Fibroblast of mammary gland (primary cell): ENCODE measurements at regions not wholly inside any gene's neighbourhood (a gene's known extent, or its start where the extent isn't known, plus 50 kb on each side); places are given as distances from the start of the nearest gene placed in this dataset.

Experiments used
- DNase-seq: peaks from one replicate; pipeline ENCODE4 v3.0.0-alpha.2; 2010; ENCODE audit warnings: low read depth
- H3K4me3 ChIP-seq: 2 replicates; pipeline ENCODE4 v1.5.1; 2011; ENCODE audit warnings: low read depth, mild to moderate bottlenecking, low read length, moderate library complexity; ENCODE audit not compliant: control insufficient read depth
- TF ChIP-seq, protein P1 (sequence below): conservative IDR thresholded peaks from 2 replicates; pipeline ENCODE4 v1.5.1; 2011; ENCODE audit warnings: low read depth, low read length, inconsistent platforms; ENCODE audit not compliant: control insufficient read depth, insufficient read depth

DNA sequence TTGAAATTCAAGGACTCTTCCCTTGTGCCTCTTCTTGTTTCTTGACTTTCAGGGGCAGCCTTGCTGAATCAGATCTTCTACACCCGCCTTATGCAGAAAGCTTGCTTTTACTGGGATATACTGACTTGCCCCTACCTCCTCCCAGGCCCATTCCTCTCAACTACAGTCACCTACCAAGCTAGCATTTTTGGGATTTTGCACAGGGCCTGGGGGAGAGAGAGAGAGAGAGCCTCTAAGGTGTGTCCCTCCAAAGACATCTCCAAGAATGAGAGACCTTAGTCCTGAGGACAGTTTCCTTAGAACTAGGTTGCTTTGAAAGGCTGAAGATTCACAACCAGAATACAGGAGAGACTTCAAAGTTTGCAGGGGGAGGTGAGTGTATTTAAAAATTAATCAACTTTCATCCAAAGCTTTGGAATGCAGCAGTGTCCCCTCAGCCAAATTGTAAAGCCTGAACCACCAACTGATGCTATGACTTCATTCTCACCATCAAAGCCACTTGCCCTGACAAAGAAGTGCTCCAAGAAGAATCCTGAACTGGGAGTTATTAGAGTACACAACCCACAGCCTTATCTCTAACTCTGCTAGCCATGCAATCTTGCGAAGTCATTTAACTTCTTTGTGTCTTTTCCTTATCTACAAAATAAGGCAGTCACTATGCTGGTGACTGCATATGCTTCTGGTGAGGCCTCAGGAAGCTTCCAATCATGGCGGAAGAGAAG lies 96.1 kb upstream of the EGLN3 start:
- no peak overlapping the region for H3K4me3 ChIP-seq
- TF ChIP-seq, protein P1, sequence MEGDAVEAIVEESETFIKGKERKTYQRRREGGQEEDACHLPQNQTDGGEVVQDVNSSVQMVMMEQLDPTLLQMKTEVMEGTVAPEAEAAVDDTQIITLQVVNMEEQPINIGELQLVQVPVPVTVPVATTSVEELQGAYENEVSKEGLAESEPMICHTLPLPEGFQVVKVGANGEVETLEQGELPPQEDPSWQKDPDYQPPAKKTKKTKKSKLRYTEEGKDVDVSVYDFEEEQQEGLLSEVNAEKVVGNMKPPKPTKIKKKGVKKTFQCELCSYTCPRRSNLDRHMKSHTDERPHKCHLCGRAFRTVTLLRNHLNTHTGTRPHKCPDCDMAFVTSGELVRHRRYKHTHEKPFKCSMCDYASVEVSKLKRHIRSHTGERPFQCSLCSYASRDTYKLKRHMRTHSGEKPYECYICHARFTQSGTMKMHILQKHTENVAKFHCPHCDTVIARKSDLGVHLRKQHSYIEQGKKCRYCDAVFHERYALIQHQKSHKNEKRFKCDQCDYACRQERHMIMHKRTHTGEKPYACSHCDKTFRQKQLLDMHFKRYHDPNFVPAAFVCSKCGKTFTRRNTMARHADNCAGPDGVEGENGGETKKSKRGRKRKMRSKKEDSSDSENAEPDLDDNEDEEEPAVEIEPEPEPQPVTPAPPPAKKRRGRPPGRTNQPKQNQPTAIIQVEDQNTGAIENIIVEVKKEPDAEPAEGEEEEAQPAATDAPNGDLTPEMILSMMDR = no peak
- DNase-seq = no peak

DNA sequence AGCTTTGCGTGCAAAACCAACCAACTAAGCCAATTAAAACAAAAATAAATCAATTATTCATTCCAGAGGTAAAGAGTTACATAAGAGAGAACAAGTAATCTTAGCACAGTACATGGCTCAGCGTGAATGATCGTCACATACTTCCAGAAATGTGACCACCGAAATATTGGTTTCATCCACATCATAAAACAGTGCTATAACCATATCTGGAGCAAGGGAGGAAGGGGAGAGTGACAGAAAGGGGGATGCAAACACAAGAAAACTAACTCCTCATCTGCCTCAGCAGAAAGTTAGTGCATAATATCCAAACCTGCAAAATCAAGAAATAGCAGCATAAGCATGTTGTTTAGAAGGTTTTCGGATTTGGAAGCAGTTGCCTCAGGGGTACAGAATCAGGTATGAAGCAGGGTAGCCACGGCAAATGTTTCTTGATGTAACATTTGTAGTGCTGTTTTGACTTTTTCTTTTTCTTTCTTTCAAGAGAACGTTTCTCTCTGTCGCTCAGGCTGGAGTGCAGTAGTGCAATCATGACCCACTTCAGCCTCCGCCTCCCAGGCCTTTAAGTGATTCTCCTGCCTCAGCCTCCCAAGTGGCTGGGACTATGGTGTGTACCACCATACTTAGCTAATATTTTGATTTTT lies 93.9 kb upstream of the EGLN3 start:
- no peak overlapping the region for H3K4me3 ChIP-seq
- no peak for DNase-seq
- TF ChIP-seq, protein P1 = no peak

DNA sequence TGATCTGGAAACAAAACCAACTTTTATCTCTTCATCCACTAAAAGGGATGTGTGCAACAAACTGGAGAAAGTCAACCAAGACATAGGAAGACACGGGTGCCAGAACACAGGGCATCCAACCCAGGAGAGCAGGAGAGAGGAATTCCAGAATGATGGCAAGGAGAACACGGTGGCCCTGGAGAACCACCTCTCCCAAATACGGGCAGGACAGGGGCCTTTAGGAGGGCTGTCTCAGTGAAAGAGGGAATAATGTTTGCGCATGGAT lies 93.4 kb upstream of the EGLN3 start:
- DNase-seq = no peak
- no peak overlapping the region for H3K4me3 ChIP-seq
- TF ChIP-seq, protein P1 = no peak

DNA sequence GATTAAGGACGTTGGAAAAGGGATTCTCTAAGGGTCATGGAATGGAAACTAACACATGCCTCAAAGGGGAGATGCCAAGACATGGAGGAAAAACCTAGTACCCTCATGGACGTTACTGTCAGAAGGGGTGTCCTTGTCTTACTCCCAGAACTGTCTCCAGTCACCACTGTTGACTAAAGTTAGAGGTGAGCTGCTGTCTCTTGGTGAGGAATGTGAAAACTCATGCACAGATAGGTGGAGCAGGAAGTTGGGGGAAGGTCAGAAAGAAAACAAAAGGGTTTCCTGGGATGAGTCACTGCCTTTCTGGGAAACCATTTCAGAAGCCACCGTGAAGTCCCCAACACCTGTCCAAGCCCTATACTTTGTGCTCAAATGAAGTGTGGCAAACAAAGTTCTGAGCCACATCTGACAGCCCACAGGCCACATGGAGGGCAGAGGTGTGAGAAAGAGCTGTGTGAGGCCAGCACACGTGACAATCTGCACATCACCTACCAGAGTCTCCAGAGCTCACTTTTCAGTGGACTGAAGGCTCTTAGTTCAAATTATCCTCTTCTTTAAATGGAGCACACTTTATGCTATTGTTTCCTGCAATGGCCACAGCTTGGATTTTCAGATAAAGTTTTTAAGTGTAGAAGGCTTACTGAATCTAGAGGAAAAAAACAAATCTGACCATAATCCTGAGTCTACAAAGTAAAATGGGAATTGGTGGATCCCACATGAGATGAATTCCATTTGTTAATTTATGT lies 92.9 kb upstream of the EGLN3 start:
- no peak overlapping the region for H3K4me3 ChIP-seq
- DNase-seq = no peak
- TF ChIP-seq, protein P1 = no peak

DNA sequence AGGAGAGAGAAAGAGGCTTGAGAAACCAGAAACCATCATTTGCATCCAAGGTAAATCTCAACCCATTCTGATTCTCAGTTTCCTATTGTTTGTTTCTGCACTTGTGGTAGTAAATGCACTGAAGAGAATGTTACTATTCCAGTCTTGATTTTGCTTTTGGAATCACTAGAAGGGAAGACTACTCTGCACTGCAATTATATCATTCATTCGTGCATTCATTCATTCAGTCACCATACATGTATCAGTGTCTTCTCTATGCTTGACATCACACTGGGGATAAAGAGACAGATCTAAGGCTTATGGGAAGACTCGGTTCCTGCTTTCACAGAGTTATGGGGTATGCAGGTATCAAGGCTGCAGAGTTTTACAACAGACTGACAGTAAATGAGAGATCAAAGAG lies 90.3 kb upstream of the EGLN3 start:
- no peak overlapping the region for H3K4me3 ChIP-seq
- DNase-seq = no peak
- TF ChIP-seq, protein P1 = no peak

DNA sequence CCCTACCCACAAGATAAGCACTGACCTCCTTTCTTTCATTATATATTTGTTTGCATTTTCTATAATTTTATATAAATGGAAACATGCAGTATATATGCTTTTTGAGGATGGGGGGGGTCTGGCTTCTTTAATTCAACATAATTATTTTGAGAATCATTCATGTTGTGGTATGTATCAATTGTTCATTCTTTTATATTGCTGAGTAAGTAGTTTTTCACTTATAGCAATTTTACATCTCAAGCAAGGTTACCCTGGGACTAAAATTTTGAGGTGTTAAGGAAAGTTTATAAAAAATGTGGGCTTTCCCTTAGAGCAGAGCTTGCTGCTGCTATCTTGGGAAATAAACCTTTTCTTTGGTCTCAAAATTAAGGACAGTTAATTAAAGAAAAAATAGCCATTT lies 89.9 kb upstream of the EGLN3 start:
- TF ChIP-seq, protein P1 = no peak
- H3K4me3 ChIP-seq = no peak overlapping the region
- DNase-seq = no peak
